SK-N-SH treated with all-trans-retinoic acid at 6 μM for 48 hours (cell line): ENCODE measurements at regions not wholly inside any gene's neighbourhood (a gene's known extent, or its start where the extent isn't known, plus 50 kb on each side); places are given as distances from the start of the nearest gene placed in this dataset.

Experiments used
- ATAC-seq: fragments of 200-7000 bp; cut with Tn5 transposase; 3 replicates; pipeline ENCODE4 v1.9.1; 2020; ENCODE audit warnings: mild to moderate bottlenecking, moderate library complexity
- BACH2 ChIP-seq: fragments of 250-450 bp; sonication (Bioruptor Pico); IDR thresholded peaks from 2 replicates; pipeline ENCODE4 v1.9.0; 2021; ENCODE audit warnings: mild to moderate bottlenecking, borderline replicate concordance
- CREB5 ChIP-seq: fragments of 250-450 bp; sonication (Bioruptor Pico); IDR thresholded peaks from 2 replicates; pipeline ENCODE4 v1.5.1; 2020; ENCODE audit warnings: low read depth, mild to moderate bottlenecking, moderate library complexity
- CSDC2 ChIP-seq: fragments of 250-450 bp; sonication (Bioruptor Pico); IDR thresholded peaks from 2 replicates; pipeline ENCODE4 v1.5.0; 2020; ENCODE audit warnings: mild to moderate bottlenecking, moderate library complexity
- CSRNP3 ChIP-seq: fragments of 250-450 bp; sonication (Bioruptor Pico); IDR thresholded peaks from 2 replicates; pipeline ENCODE4 v1.5.1; 2021; ENCODE audit warnings: mild to moderate bottlenecking, moderate library complexity
- GLIS3 ChIP-seq: fragments of 250-450 bp; sonication (Bioruptor Pico); IDR thresholded peaks from 2 replicates; pipeline ENCODE4 v1.5.0; 2020; ENCODE audit warnings: mild to moderate bottlenecking, moderate library complexity
- ISL1 ChIP-seq: fragments of 250-450 bp; sonication (Bioruptor Pico); IDR thresholded peaks from 2 replicates; pipeline ENCODE4 v2.1.2; 2022; ENCODE audit warnings: mild to moderate bottlenecking, moderate library complexity
- OSR1 ChIP-seq: fragments of 250-450 bp; sonication (Bioruptor Pico); IDR thresholded peaks from 2 replicates; pipeline ENCODE4 v1.8.0; 2022; ENCODE audit warnings: moderate library complexity, mild to moderate bottlenecking, inconsistent platforms
- PATZ1 ChIP-seq: fragments of 250-450 bp; sonication (Bioruptor Pico); IDR thresholded peaks from 2 replicates; pipeline ENCODE4 v1.8.0; 2020; ENCODE audit warnings: mild to moderate bottlenecking, moderate library complexity, borderline replicate concordance
- POU6F1 ChIP-seq: fragments of 250-450 bp; sonication (Bioruptor Pico); IDR thresholded peaks from 2 replicates; pipeline ENCODE4 v1.8.0; 2021; ENCODE audit warnings: low read depth, mild to moderate bottlenecking, moderate library complexity, borderline replicate concordance
- PPARA ChIP-seq: fragments of 250-450 bp; sonication (Bioruptor Pico); IDR thresholded peaks from 2 replicates; pipeline ENCODE4 v1.5.0; 2020; ENCODE audit warnings: mild to moderate bottlenecking, borderline replicate concordance
- RARB ChIP-seq: fragments of 250-450 bp; sonication (Bioruptor Pico); IDR thresholded peaks from 2 replicates; pipeline ENCODE4 v1.8.0; 2021; ENCODE audit warnings: mild to moderate bottlenecking, moderate library complexity
- SNAI2 ChIP-seq: fragments of 250-450 bp; sonication (Bioruptor Pico); IDR thresholded peaks from 2 replicates; pipeline ENCODE4 v1.5.0; 2020; ENCODE audit warnings: mild to moderate bottlenecking, moderate library complexity
- TCF4 ChIP-seq: fragments of 250-450 bp; sonication (Bioruptor Pico); IDR thresholded peaks from 2 replicates; pipeline ENCODE4 v1.8.0; 2021; ENCODE audit warnings: mild to moderate bottlenecking, moderate library complexity, borderline replicate concordance
- TOX ChIP-seq: fragments of 250-450 bp; sonication (Bioruptor Pico); IDR thresholded peaks from 2 replicates; pipeline ENCODE4 v1.8.0; 2021; ENCODE audit warnings: mild to moderate bottlenecking, moderate library complexity, borderline replicate concordance
- TSHZ2 ChIP-seq: fragments of 250-450 bp; sonication (Bioruptor Pico); IDR thresholded peaks from 2 replicates; pipeline ENCODE4 v1.5.0; 2020; ENCODE audit warnings: mild to moderate bottlenecking, moderate library complexity
- ZC3H10 ChIP-seq: fragments of 250-450 bp; sonication (Bioruptor Pico); IDR thresholded peaks from 2 replicates; pipeline ENCODE4 v1.5.1; 2021; ENCODE audit warnings: mild to moderate bottlenecking, moderate library complexity
- ZFP3 ChIP-seq: fragments of 250-450 bp; sonication (Bioruptor Pico); IDR thresholded peaks from 2 replicates; pipeline ENCODE4 v1.5.0; 2020; ENCODE audit warnings: mild to moderate bottlenecking, moderate library complexity
- ZFP30 ChIP-seq: fragments of 450-650 bp; formaldehyde crosslinking; IDR thresholded peaks from 2 replicates; pipeline ENCODE4 v1.5.0; 2022; ENCODE audit warnings: mild to moderate bottlenecking, moderate library complexity
- ZNF565 ChIP-seq: fragments of 450-650 bp; formaldehyde crosslinking; conservative IDR thresholded peaks from 2 replicates; pipeline ENCODE4 v1.5.0; 2020; ENCODE audit warnings: low read depth, mild to moderate bottlenecking, moderate library complexity
- ZNF70 ChIP-seq: fragments of 450-650 bp; formaldehyde crosslinking; IDR thresholded peaks from 2 replicates; pipeline ENCODE4 v1.5.0; 2020; ENCODE audit warnings: mild to moderate bottlenecking, moderate library complexity
- ZNF8 ChIP-seq: fragments of 450-650 bp; formaldehyde crosslinking; IDR thresholded peaks from 2 replicates; pipeline ENCODE4 v1.5.0; 2020; ENCODE audit warnings: mild to moderate bottlenecking, moderate library complexity

- TF ChIP-seq PPARA (CRISPR knock-in tag) (no peak), ZC3H10 (CRISPR knock-in tag) (no peak), ZNF8 (CRISPR knock-in tag) (no peak), CSDC2 (CRISPR knock-in tag) (no peak), TOX (CRISPR knock-in tag) (no peak), CREB5 (no peak), ZFP30 (CRISPR knock-in tag) (no peak)
- ATAC-seq = no peak
These were observed 52.4 kb upstream of the TRIM26 start for GRCh38 chr6:30265594-30265993.

GRCh38 chr6:30265181-30265580 lies 52.0 kb upstream of the TRIM26 start:
- TF ChIP-seq ZNF565 (CRISPR knock-in tag) = no peak
- TF ChIP-seq POU6F1 (CRISPR knock-in tag) = no peak
- TF ChIP-seq RARB (CRISPR knock-in tag) = no peak
- TF ChIP-seq TSHZ2 = no peak
- no peak for TF ChIP-seq PPARA (CRISPR knock-in tag)
- no peak for TF ChIP-seq PATZ1
- no peak for TF ChIP-seq ZFP3
- TF ChIP-seq ZNF8 (CRISPR knock-in tag) = no peak
- TF ChIP-seq GLIS3 = no peak
- TF ChIP-seq ZC3H10 (CRISPR knock-in tag) = no peak
- no peak for TF ChIP-seq ZNF70 (CRISPR knock-in tag)
- TF ChIP-seq TOX (CRISPR knock-in tag) = no peak
- no peak for TF ChIP-seq CSRNP3 (CRISPR knock-in tag)
- no peak for TF ChIP-seq OSR1 (CRISPR knock-in tag)
- no peak for TF ChIP-seq CREB5
- TF ChIP-seq BACH2 = no peak
- no peak for TF ChIP-seq TCF4
- no peak for TF ChIP-seq ISL1
- no peak for TF ChIP-seq SNAI2 (CRISPR knock-in tag)
- TF ChIP-seq, all 23 proteins: peak for 0
- ATAC-seq = no peak

GRCh38 chr6:30264743-30265142 lies 51.5 kb upstream of the TRIM26 start:
- ATAC-seq = peak; percentile 36; the same call in 2 of the 3 replicates
- peak; percentile 58; the same call in 1 of the 2 replicates for TF ChIP-seq ZNF70 (CRISPR knock-in tag)
- TF ChIP-seq ZC3H10 (CRISPR knock-in tag) = no peak
